GM18508 (cell line): ENCODE measurements at regions not wholly inside any gene's neighbourhood (a gene's known extent, or its start where the extent isn't known, plus 50 kb on each side); places are given as distances from the start of the nearest gene placed in this dataset.
A peak's percentile ranks its signal among the peaks of the same experiment; 100 is the strongest.

Experiments used
- ATAC-seq: cut with Tn5 transposase; IDR thresholded peaks from one replicate; pipeline ENCODE4 v1.9.1; 2021; ENCODE audit warnings: moderate number of reproducible peaks; ENCODE audit not compliant: insufficient read depth, unreplicated experiment

GRCh38 chr13:77429320-77430142 lies 102.6 kb upstream of the MYCBP2 start:
- ATAC-seq, result peak; percentile 39

GRCh38 chr13:77425705-77426104 lies 98.8 kb upstream of the MYCBP2 start:
- no peak for ATAC-seq

GRCh38 chr13:77423296-77423695 lies 96.4 kb upstream of the MYCBP2 start:
- no peak for ATAC-seq

DNA sequence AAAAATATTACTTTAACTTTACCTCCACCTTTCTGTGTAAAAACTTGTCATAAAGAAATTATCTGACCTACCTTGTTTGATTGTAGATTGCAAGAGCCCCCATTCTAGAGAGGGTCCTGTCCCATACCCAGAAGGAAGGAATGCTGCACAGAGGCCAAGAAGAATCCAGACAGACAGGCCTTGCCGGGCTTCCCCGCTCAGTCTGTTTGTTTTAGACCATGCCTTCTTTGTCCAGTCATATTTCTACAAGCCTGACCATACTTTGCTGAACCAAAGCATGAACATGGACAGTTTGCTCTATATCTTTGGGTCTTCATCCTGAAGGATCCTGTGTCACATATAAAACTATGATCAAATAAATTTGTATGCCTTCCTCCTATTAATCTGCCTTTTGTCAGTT lies 95.8 kb upstream of the MYCBP2 start:
- ATAC-seq, result no peak

DNA sequence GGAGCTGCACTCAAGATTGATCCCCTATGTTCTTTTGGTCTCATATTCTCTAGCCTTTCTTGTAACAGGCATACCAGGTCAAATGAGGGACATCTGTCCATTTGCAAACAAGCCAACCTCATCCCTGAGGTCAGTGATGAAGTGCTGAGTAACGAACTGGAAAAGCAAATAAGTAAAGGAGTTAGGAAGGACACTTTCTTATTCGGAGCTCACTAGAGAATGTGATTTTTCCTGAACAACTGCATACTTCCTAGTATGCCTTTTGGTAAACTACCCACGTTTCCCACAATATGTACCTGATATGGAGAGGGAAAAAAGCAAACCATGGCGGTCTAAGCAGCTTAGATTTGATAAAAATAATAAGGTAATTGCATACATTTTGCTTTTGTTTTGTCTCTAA lies 91.0 kb upstream of the MYCBP2 start:
- no peak for ATAC-seq

DNA sequence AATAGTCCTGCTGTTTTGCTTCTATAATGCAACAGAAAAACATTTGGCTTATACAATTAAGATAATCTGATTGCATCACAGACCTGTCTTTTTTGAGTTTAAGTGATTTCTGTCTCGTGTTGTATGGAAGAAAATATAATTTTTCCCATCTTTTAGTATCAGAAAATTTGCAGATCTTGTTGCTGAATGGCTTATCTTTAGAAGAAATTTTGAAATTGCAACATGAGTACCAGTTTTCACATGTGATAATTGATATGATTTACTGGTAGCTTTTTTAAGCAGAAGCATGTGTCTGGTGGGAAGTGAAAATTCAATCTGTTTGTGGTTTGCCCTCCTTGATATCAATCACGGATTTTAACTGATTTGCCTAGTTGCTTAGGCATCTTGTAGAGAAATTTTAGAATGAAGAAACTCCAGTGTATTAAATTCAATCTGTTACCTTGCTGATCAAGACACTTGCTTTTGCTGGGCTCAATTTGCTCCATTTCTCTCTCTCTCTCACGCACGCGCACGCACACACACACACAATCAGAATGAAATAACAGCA lies 89.8 kb upstream of the MYCBP2 start:
- no peak for ATAC-seq

DNA sequence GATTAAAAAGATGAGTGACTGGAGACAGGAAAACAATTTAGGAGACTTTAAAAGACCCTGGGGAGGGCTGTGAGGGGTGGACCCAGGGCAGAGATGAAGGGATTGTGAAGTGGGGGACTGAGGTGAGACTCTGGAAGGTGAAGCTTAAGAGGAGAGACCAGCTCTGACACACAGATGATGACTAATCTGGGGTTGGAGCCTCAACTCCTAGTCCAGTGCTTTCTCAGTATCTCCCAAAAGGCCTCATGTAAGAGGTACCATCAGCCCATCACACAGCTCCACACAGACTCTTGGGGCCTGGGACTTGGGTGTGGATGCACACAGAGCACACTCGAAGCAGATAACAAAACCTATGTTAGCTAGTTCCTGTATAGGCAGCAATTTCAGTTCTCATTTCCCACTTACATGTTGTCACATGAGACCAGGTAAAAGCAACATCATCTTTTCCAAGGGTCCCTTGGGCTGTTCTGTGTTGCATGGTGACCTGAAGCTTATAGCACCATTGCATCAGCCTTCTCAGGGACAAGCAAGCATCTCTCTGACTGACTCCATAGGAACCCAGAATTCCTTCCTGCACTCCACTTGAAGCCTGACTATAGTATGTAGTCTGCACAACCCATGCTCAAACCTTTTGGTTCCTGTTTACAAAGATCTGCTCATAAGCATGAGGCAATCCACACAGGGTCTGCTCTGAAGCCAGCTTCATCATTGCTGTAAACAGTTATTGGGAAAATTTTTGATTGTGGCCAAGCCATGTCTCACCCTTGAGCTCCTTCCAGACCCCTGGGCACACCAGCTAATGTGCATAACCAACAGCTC lies 88.6 kb upstream of the MYCBP2 start:
- ATAC-seq, result peak; percentile 47

DNA sequence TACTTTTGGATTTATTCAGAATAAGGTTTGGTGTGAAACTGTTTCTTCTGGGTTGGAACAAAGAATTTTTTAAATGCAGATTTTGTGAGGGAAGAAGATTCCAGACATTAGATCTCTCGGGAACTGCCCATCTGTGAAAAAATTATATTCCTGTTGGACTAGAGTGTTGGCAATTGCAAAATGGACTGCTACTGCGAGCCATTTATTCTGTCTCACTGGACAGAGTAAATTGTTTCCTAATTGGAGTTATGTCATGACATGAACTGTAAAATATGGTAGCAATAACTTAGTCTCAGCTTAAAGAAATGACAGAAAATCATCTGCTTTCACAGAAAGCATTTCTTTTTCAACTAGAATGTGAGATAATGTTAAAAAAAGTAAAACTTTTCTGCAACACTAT lies 86.0 kb upstream of the MYCBP2 start:
- no peak for ATAC-seq

GRCh38 chr13:77412116-77412635 lies 85.3 kb upstream of the MYCBP2 start:
- ATAC-seq, result no peak

DNA sequence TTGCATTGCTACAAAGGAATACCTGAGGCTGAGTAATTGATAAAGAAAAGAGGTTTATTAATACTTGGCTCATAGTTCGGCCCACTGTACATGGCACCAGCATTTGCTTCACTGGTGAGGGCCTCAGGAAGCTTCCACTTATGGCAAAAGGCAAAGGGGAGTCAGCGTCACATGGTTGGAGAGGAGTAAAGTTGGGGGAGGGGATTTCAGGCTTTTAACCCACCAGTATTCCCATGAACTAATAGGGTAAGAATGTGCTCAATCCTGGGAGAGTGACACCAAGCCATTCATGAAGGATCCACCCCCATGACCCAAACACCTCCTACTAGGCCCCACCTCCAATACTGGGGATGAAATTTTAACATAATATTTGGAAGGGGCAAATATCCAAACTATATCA lies 82.5 kb upstream of the MYCBP2 start:
- ATAC-seq, result no peak

- ATAC-seq, result no peak
Measured at GRCh38 chr13:77406644-77407440, 79.9 kb upstream of the MYCBP2 start.

DNA sequence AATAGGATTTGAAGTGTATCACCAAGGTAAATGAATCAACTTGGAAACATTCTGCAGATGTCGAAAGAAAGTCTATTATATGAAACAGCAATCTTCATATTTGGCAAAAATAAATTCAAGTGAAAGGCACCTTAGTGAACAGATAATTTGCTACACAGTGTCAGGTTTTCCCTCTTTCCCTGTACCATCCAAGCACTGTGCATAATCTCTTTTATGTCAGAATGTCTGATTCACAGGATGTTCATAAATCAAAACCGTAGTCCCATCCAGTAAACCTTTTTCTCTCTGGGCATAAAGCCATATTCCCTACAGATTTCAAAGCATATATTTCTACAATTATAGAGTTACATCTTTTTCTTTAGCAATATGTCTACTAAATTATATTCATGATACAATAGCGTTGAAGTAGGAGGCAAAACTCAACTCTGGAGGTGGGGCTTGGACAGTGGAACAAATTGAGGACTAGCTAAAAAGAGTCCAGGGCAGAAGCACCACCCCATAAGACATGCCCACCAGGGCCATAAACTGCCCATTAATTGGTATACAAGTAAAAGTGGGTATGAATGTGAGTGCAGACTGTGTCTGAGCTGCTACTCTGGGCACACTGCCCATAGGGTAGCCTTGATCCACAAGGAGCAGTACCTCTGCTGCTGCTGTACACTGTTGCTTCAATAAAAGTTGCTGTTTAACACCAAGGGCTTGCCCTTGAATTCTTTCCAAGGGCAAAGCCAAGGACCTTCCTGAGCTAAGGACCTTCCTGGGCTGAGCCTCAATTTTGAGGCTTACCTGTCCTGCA lies 72.1 kb upstream of the MYCBP2 start:
- ATAC-seq, result no peak

DNA sequence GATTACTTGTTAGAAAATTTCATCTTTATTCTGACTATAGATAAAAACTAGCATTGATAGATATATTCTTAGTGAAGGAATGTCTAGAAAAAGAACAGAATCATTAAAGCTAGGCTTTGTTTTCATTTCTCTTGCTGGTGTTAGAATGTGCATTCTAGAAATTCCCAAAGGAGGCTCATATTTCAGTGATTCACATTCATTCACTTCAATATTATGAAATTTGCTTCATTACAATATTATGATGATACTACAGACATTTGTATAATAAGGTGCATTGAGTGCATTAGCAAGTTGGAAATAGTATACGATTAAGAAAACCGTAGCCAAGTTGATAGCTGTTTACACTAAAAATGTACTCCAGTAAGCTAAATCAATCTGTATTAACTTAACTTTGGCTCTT lies 70.7 kb upstream of the MYCBP2 start:
- no peak for ATAC-seq

DNA sequence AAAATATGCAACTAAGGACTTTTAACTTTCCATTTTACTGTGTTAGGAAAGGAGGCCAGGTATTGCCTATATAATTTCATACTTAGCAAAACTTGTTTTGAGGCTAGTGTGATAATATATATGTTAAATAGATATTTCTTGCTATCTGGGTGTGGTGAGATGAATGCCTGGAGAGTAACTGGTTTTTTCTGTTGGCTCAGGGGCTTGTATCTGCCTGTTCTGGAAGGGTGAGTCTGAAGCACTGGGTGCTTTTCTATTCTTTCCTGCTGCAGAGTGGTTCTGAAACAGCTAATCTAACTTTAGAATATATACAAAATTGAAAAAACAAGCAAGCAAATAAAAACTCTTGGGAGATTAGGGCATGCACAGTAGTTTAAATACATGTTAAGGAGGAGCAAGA lies 64.6 kb upstream of the MYCBP2 start:
- ATAC-seq, result no peak

DNA sequence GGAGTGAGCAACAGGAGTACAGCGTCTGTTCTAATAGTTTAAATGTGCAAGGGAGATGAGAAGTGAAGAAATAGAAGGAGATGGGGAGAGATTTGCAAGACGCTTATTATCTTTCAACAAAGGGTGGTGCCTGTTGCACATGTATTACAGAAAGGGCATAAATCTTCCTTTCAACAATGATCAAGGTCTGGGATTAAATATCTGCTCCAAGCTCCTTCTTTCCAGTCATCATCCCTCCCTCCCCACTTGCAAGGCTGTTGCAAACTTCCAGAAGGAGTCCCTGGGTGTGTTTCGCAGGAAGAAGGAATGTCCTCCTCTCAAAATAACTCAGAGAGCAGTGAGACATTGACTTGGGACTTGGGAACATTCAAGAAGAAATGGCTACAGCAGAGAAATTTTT lies 63.5 kb upstream of the MYCBP2 start:
- no peak for ATAC-seq

- ATAC-seq, result peak; percentile 73
Measured at GRCh38 chr13:77389625-77390000, 62.7 kb upstream of the MYCBP2 start.

DNA sequence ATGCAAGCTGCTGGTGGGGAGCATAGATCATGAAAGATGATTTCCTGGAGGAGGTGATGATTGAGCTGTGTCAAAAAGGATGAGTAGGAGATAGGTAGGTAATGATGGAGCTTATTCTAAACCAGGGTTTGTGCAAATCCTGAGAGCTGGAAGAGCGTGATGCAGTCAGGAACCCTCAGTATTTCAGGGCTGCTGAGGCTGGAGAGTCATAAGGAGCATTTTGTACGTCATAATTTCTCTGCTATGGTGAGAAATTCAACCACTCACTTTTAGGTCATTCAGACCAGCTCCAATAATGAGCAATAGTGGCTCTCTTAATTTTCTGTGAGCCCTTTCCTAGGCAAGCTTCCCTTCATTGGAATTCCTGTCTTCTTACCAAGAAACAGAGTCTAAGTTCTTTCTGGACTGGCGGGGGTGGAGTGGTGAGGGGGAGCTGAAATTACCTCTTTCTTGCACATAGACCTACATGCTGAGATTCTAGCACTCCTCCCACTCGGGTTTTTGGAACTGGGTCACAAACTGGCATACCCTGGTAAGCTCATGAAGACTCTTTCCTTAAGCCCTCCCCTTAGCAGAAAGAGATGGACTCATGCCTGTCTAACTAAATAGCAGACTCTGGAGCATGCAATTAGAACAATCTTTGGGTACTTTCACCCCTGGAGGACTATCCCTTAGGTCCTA lies 62.2 kb upstream of the MYCBP2 start:
- no peak for ATAC-seq

DNA sequence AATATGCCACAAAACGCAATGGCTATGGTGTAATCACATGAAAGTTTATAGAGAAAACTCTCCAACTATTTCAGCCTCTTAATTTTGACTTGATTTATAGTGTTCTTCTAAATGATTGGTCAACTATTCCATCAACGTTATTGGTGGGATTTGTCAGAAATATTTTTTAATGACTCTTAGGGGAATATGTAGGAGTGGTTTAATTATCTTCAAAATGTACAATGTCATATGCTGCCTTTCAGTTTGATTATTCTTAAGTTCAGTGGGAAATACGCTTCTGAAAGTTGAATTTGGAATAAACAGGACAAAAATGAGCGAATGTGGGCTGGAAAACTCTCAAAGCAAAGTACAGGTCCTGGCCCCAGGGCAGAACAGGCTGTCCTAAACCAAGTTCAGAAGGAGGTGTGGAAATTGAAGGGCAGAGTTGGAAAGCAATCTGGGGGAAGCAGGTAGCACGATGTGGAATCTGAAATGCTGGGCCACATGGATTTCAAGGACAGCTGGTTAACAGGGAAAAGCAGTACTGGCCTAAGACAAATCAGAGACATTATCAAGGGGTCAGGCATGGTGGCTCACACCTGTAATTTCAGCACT lies 60.8 kb upstream of the MYCBP2 start:
- no peak for ATAC-seq
